ENCODE measurements at regions not wholly inside any gene's neighbourhood (a gene's known extent, or its start where the extent isn't known, plus 50 kb on each side); places are given as distances from the start of the nearest gene placed in this dataset.

DNA sequence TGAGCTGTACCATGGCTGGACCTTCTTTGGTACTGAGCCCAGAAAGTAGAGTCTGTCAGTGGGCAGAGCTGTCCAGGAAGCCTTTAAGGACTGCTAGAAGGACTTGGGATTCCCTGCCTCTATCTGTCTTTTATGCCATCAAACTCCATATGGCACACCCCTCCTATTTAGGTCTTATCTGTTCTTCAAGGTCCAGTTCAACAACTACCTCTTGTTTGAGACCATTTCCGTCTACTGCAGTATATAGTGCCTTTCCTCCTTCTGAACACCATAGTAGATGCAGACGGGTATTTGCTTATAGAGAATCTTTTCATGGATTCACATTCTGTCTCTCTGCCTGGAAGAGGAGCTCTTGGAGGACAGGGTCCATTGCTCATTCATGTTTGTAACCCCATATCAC lies 146.1 kb upstream of the IL1RAPL2 start:
- Histone ChIP-seq H3K27ac (no peak overlapping the region), H3K27me3 (no peaks in the 10 kb centered on the region), H3K36me3 (no peaks in the 10 kb centered on the region), H3K4me1 (no peaks in the 10 kb centered on the region), H3K4me3 (no peak overlapping the region), H3K9me3 (no peaks in the 10 kb centered on the region)
- TF ChIP-seq, protein P1, sequence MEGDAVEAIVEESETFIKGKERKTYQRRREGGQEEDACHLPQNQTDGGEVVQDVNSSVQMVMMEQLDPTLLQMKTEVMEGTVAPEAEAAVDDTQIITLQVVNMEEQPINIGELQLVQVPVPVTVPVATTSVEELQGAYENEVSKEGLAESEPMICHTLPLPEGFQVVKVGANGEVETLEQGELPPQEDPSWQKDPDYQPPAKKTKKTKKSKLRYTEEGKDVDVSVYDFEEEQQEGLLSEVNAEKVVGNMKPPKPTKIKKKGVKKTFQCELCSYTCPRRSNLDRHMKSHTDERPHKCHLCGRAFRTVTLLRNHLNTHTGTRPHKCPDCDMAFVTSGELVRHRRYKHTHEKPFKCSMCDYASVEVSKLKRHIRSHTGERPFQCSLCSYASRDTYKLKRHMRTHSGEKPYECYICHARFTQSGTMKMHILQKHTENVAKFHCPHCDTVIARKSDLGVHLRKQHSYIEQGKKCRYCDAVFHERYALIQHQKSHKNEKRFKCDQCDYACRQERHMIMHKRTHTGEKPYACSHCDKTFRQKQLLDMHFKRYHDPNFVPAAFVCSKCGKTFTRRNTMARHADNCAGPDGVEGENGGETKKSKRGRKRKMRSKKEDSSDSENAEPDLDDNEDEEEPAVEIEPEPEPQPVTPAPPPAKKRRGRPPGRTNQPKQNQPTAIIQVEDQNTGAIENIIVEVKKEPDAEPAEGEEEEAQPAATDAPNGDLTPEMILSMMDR (IDR thresholded peaks at IDR 0.05) = no peak
- TF ChIP-seq POLR2AphosphoS5 (IDR thresholded peaks at IDR 0.05) (no peak), EP300 (IDR thresholded peaks at IDR 0.05) (no peak), POLR2A (IDR thresholded peaks at IDR 0.05) (no peak)
- ATAC-seq = no peak
- 36 to 61% methylated on average over 2 of the region's 2 CpGs for WGBS, 2 donors (ENCODE audit: low coverage in 1 of 2)

DNA sequence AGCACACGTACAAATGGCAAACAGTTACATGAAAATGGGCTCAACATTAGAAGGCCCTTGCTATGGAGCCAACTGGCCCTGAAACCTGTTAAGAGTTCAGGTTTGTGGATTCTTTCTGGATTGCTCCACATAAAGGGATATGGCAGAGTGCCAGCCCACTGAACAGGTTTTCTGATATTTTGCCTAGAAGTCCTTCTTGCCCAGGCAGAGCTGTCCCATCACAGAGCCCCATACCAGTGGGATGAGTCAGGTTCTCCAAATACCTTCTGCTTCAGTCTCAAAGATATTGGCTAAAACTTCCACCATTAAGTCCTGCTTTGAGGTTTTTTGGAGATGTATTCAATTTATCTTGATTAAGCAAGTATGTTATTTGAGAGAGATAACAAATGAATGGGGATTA lies 146.8 kb upstream of the IL1RAPL2 start:
- Histone ChIP-seq H3K27ac (no peak overlapping the region), H3K27me3 (no peaks in the 10 kb centered on the region), H3K36me3 (no peaks in the 10 kb centered on the region), H3K4me3 (no peak overlapping the region), H3K4me1 (no peaks in the 10 kb centered on the region), H3K9me3 (no peaks in the 10 kb centered on the region)
- WGBS, 2 donors (ENCODE audit: low coverage in 1 of 2) = no CpG with 5 or more reads among the region's 1 CpG
- TF ChIP-seq POLR2AphosphoS5 (IDR thresholded peaks at IDR 0.05) (no peak), EP300 (IDR thresholded peaks at IDR 0.05) (no peak), POLR2A (IDR thresholded peaks at IDR 0.05) (no peak)
- TF ChIP-seq, protein P1 (IDR thresholded peaks at IDR 0.05) = no peak
- ATAC-seq = no peak

DNA sequence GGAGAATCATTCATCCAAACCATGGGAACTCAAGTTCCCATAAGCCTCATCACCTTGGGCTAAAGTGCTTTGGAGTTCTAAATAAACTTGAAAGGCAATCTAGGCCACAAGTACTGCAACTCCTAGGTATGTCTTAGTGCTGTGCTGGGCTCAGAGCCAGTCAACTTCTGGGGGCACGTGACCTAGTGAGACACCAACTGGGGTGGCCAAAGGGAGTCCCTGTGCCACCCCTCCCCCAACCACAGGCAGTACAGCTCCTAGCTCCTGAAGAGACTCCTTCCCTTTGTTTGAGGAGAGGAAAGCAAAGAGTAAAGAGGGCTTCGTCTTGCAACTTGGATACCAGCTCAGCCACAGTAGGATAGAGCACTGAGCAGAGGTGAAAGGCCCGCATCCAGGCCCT lies 154.2 kb upstream of the IL1RAPL2 start:
- no peaks in the 10 kb centered on the region for H3K36me3 ChIP-seq
- no peaks in the 10 kb centered on the region for H3K27me3 ChIP-seq
- WGBS, 2 donors (ENCODE audit: low coverage in 1 of 2) = no CpG with 5 or more reads among the region's 3 CpGs
- no peaks in the 10 kb centered on the region for H3K4me1 ChIP-seq
- no peak for ATAC-seq
- TF ChIP-seq POLR2AphosphoS5 (IDR thresholded peaks at IDR 0.05) (no peak), POLR2A (IDR thresholded peaks at IDR 0.05) (no peak), EP300 (IDR thresholded peaks at IDR 0.05) (no peak)
- TF ChIP-seq, protein P1 (IDR thresholded peaks at IDR 0.05) = no peak
- H3K27ac ChIP-seq = no peak overlapping the region
- no peak overlapping the region for H3K4me3 ChIP-seq
- H3K9me3 ChIP-seq = peaks cover 0 to 10% (median 0%) of the 10 kb centered on the region in 3 donors

DNA sequence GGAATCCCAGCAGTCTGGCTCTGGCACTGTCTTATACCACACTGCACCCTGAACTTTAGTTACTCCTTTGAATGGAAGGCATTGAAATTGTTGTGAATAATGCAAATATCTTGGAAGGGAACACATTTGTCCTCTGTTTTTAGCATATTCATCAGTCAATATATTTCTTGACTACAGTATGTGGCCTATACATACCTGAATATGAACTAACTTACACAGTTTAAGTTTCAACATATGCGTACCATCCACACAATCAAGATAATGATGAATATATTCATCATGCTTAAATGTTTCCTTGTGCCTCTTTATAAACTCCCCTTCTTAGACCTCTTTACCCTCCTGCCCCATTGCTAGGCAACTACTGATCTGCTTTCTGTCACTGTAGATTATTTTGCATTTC lies 145.7 kb upstream of the ESX1 start:
- ATAC-seq = no peak
- H3K27ac ChIP-seq = no peak overlapping the region
- H3K9me3 ChIP-seq = no peaks in the 10 kb centered on the region
- TF ChIP-seq POLR2A (IDR thresholded peaks at IDR 0.05) (no peak), POLR2AphosphoS5 (IDR thresholded peaks at IDR 0.05) (no peak), EP300 (IDR thresholded peaks at IDR 0.05) (no peak)
- TF ChIP-seq, protein P1 (IDR thresholded peaks at IDR 0.05) = no peak
- no peaks in the 10 kb centered on the region for H3K36me3 ChIP-seq
- WGBS, 2 donors (ENCODE audit: low coverage in 1 of 2) = 67 to 92% methylated on average over 1 of the region's 1 CpG
- H3K4me3 ChIP-seq = no peak overlapping the region
- no peaks in the 10 kb centered on the region for H3K27me3 ChIP-seq
- H3K4me1 ChIP-seq = no peaks in the 10 kb centered on the region

DNA sequence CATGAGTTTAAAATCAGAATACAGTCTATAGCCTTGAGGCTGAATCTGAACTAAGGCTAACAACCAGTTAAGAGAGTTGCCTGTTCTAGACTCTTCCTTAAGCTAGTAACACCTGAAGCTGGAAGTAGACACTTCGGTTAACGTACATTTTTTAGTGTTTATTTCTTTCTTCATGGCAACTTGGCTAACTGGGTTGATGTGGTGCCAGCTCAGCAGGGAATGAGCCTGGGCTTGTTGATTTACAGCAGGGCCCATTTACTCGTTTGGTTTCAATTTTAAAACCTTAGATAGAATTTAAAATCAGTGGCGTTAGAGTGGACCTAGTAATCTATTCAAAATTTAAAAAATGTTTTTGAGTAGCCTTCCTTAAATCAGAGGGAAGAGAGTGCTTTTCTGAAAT lies 137.6 kb upstream of the ESX1 start:
- ATAC-seq = no peak
- WGBS, 2 donors (ENCODE audit: low coverage in 1 of 2) = 60 to 63% methylated on average over 3 to 4 of the region's 4 CpGs
- no peak overlapping the region for H3K27ac ChIP-seq

More for the DNA sequence above, 137.6 kb upstream of the ESX1 start:
- no peak overlapping the region for H3K4me3 ChIP-seq
- no peak for TF ChIP-seq EP300 (IDR thresholded peaks at IDR 0.05)
- TF ChIP-seq, protein P1 (IDR thresholded peaks at IDR 0.05) = no peak
- no peak for TF ChIP-seq POLR2A (IDR thresholded peaks at IDR 0.05)
- no peaks in the 10 kb centered on the region for H3K4me1 ChIP-seq
- H3K9me3 ChIP-seq = no peaks in the 10 kb centered on the region
- H3K36me3 ChIP-seq = no peaks in the 10 kb centered on the region
- no peaks in the 10 kb centered on the region for H3K27me3 ChIP-seq

Measured in gastroesophageal sphincter (tissue), 4 donors.